ENCODE measurements at regions not wholly inside any gene's neighbourhood (a gene's known extent, or its start where the extent isn't known, plus 50 kb on each side); places are given as distances from the start of the nearest gene placed in this dataset.
"Not testable (repeated sequence)": the region's sequence is repeated elsewhere in the genome, so short reads cannot be mapped to it uniquely, and the experiment has no call there.

GRCh38 chr9:28502189-28502588 is 928.9 kb upstream of the C9orf72 start:
- Histone ChIP-seq H3K27me3 (no peaks in the 10 kb centered on the region), H3K36me3 (no peaks in the 10 kb centered on the region), H3K27ac (no peak overlapping the region), H3K9me3 (peaks cover 0 to 8% of the 10 kb centered on the region in 2 donors), H3K4me3 (no peak overlapping the region), H3K4me1 (no peaks in the 10 kb centered on the region)
- TF ChIP-seq CTCF (IDR thresholded peaks at IDR 0.05): no peak
- DNase-seq: no peak
- no peak for ATAC-seq
- intact Hi-C loops (cut with DNase I): no loop called here

DNA sequence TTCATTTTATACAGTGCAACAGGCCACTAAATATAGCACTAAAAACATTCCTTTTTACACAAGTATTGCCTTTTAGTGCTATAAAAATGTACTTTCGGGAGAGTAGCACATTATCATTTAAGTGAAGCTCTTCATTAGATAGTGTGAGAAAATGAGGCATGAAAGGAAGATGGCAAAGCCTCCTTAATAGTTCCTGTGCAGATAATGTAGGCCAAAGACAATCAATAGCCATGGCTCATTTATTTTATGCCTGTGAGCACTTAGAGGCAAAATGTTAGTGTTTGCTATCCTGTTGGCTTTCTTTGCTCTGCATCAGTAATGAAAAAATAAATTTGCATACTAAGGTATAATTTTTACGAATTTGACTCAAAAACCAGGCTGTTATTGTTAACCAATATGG is 929.5 kb upstream of the C9orf72 start:
- H3K36me3 ChIP-seq: no peaks in the 10 kb centered on the region
- no peak overlapping the region for H3K4me3 ChIP-seq
- TF ChIP-seq CTCF (IDR thresholded peaks at IDR 0.05): no peak
- H3K27ac ChIP-seq: no peak overlapping the region
- ATAC-seq: no peak
- peaks cover 0 to 6% of the 10 kb centered on the region in 2 donors for H3K9me3 ChIP-seq
- H3K27me3 ChIP-seq: no peaks in the 10 kb centered on the region
- no peak for DNase-seq
- intact Hi-C loops (cut with DNase I): no loop called here
- H3K4me1 ChIP-seq: no peaks in the 10 kb centered on the region

GRCh38 chr9:28503573-28503972 is 930.3 kb upstream of the C9orf72 start:
- Histone ChIP-seq H3K4me3 (no peak overlapping the region), H3K9me3 (no peaks in the 10 kb centered on the region), H3K4me1 (no peaks in the 10 kb centered on the region), H3K27me3 (no peaks in the 10 kb centered on the region), H3K36me3 (no peaks in the 10 kb centered on the region), H3K27ac (no peak overlapping the region)
- TF ChIP-seq CTCF (IDR thresholded peaks at IDR 0.05): no peak
- intact Hi-C loops (cut with DNase I): no loop called here
- ATAC-seq: no peak
- DNase-seq: no peak

GRCh38 chr9:28518439-28518838 is 945.2 kb upstream of the C9orf72 start:
- H3K4me1 ChIP-seq: no peaks in the 10 kb centered on the region
- DNase-seq (no peak), ATAC-seq (no peak)
- H3K27me3 ChIP-seq: no peaks in the 10 kb centered on the region
- no peak overlapping the region for H3K27ac ChIP-seq
- no peaks in the 10 kb centered on the region for H3K36me3 ChIP-seq
- no peak overlapping the region for H3K4me3 ChIP-seq
- TF ChIP-seq CTCF (IDR thresholded peaks at IDR 0.05): no peak
- intact Hi-C loops (cut with DNase I): no loop called here
- peaks cover 0 to 13% of the 10 kb centered on the region in 2 donors for H3K9me3 ChIP-seq

DNA sequence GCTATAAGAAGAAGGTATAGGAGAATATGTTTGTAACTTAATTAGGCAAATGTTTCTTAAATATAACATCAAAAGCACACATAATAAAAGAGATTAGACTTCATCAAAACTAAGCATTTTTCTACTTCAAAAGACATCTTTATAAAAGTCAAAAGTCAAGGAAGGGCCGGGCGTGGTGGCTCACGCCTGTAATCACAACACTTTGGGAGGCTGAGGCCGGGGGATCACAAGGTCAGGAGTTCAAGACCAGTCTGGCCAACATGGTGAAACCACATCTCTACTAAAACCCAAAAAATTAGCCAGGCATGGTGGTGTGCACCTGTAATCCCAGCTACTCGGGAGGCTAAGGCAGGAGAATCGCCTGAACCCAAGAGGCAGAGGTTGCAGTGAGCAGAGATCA is 951.0 kb upstream of the C9orf72 start:
- ATAC-seq; H3K4me1 ChIP-seq; H3K9me3 ChIP-seq; H3K27me3 ChIP-seq; H3K4me3 ChIP-seq; intact Hi-C loops (cut with DNase I); H3K27ac ChIP-seq; H3K36me3 ChIP-seq: not testable (repeated sequence)
- peak in 1 of 4 donors; percentile 33 for DNase-seq

- Histone ChIP-seq H3K27me3 (no peaks in the 10 kb centered on the region), H3K9me3 (no peaks in the 10 kb centered on the region)
- intact Hi-C loops (cut with DNase I): no loop called here
Measured at GRCh38 chr9:28528049-28528448, 954.8 kb upstream of the C9orf72 start.

More at GRCh38 chr9:28528049-28528448, 954.8 kb upstream of the C9orf72 start:
- Histone ChIP-seq H3K4me1 (no peaks in the 10 kb centered on the region), H3K4me3 (no peak overlapping the region), H3K36me3 (no peaks in the 10 kb centered on the region), H3K27ac (no peak overlapping the region)
- TF ChIP-seq CTCF (IDR thresholded peaks at IDR 0.05): no peak
- ATAC-seq (no peak), DNase-seq (no peak)
